Esophagus muscularis mucosa (tissue), 3 donors: ENCODE measurements at regions not wholly inside any gene's neighbourhood (a gene's known extent, or its start where the extent isn't known, plus 50 kb on each side); places are given as distances from the start of the nearest gene placed in this dataset.

Experiments
- POLR2A ChIP-seq: fragments of 450-650 bp; IDR thresholded peaks from one replicate; pipeline ENCODE4 v1.6.1; 2017; ENCODE audit warnings: antibody characterized with exemption, moderate library complexity, mild to moderate bottlenecking, low read depth
- TF ChIP-seq, protein P1 (sequence below), 3 experiments: fragments of 200-600 bp in 2 of 3; fragments of 450-650 bp in 1 of 3; sonication (generic) in 2 of 3; IDR thresholded peaks; one replicate each; pipeline ENCODE4 v1.5.1; 2017 to 2019; ENCODE audit warnings: antibody characterized with exemption in 3 of 3, mild to moderate bottlenecking in 2 of 3, moderate library complexity in 1 of 3

DNA sequence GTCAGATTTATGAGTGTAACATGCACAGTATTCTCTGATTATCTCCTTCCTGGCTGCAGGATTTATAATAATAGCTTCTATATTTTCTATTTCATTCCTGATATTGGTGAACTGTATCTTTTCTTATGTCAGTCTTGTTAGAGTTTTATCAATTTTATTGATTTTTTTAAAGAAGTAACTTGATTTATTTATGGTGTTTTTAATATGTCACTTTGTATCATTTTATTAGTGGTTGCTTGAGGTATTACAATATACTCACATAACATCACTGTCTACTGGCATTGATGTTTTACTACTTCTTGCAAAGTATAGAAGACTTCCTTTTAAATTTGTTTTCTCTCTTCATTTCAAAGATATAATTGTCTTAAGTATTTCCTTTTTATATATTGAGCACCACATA is 270.5 kb upstream of the GYPC start:
- TF ChIP-seq, protein P1, sequence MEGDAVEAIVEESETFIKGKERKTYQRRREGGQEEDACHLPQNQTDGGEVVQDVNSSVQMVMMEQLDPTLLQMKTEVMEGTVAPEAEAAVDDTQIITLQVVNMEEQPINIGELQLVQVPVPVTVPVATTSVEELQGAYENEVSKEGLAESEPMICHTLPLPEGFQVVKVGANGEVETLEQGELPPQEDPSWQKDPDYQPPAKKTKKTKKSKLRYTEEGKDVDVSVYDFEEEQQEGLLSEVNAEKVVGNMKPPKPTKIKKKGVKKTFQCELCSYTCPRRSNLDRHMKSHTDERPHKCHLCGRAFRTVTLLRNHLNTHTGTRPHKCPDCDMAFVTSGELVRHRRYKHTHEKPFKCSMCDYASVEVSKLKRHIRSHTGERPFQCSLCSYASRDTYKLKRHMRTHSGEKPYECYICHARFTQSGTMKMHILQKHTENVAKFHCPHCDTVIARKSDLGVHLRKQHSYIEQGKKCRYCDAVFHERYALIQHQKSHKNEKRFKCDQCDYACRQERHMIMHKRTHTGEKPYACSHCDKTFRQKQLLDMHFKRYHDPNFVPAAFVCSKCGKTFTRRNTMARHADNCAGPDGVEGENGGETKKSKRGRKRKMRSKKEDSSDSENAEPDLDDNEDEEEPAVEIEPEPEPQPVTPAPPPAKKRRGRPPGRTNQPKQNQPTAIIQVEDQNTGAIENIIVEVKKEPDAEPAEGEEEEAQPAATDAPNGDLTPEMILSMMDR (IDR thresholded peaks at IDR 0.05), result no peak
- TF ChIP-seq POLR2A, result no peak
